Right atrium auricular region (tissue), 2 donors: ENCODE measurements at regions not wholly inside any gene's neighbourhood (a gene's known extent, or its start where the extent isn't known, plus 50 kb on each side); places are given as distances from the start of the nearest gene placed in this dataset.

Source experiments
- DNase-seq: peaks from one replicate; pipeline ENCODE4 v3.0.0-alpha.2; 2019; ENCODE audit warnings: low spot score
- H3K27ac ChIP-seq, 2 donors: fragments of 200-600 bp; sonication (generic); 1 replicate in 1 of 2; 2 replicates in 1 of 2; pipeline ENCODE4 v1.5.1; 2016 to 2019
- H3K27me3 ChIP-seq, 2 donors: fragments of 200-600 bp; sonication (generic); one replicate each; pipeline versions ENCODE4 v1.5.1 to v1.6.0; 2017 to 2019
- H3K36me3 ChIP-seq: fragments of 200-600 bp; sonication (generic); one replicate; pipeline ENCODE4 v1.5.1; 2016
- H3K4me1 ChIP-seq, 2 donors: fragments of 200-600 bp; sonication (generic); one replicate each; pipeline versions ENCODE4 v1.5.1 to v1.6.0; 2017 to 2019
- H3K4me3 ChIP-seq, 2 donors: fragments of 200-600 bp; sonication (generic); 1 replicate in 1 of 2; 2 replicates in 1 of 2; pipeline ENCODE4 v1.5.1; 2017 to 2019; ENCODE audit warnings: mild to moderate bottlenecking in 1 of 2, moderate library complexity in 1 of 2
- H3K9me3 ChIP-seq, 2 donors: fragments of 200-600 bp; sonication (generic); one replicate each; pipeline ENCODE4 v1.5.1; 2019
- TF ChIP-seq, protein P1 (sequence below), 2 donors: fragments of 200-600 bp; sonication (generic); IDR thresholded peaks; one replicate each; pipeline ENCODE4 v1.5.1; 2019; ENCODE audit warnings: antibody characterized with exemption in 2 of 2

GRCh38 chr3:151935446-151935845 lies 62.0 kb downstream of the SUCNR1 start:
- TF ChIP-seq, protein P1, sequence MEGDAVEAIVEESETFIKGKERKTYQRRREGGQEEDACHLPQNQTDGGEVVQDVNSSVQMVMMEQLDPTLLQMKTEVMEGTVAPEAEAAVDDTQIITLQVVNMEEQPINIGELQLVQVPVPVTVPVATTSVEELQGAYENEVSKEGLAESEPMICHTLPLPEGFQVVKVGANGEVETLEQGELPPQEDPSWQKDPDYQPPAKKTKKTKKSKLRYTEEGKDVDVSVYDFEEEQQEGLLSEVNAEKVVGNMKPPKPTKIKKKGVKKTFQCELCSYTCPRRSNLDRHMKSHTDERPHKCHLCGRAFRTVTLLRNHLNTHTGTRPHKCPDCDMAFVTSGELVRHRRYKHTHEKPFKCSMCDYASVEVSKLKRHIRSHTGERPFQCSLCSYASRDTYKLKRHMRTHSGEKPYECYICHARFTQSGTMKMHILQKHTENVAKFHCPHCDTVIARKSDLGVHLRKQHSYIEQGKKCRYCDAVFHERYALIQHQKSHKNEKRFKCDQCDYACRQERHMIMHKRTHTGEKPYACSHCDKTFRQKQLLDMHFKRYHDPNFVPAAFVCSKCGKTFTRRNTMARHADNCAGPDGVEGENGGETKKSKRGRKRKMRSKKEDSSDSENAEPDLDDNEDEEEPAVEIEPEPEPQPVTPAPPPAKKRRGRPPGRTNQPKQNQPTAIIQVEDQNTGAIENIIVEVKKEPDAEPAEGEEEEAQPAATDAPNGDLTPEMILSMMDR (IDR thresholded peaks at IDR 0.05): no peak
- Histone ChIP-seq H3K36me3 (no peaks in the 10 kb centered on the region), H3K4me3 (no peak overlapping the region), H3K27ac (no peak overlapping the region), H3K4me1 (no peaks in the 10 kb centered on the region), H3K9me3 (no peaks in the 10 kb centered on the region), H3K27me3 (no peaks in the 10 kb centered on the region)
- no peak for DNase-seq

DNA sequence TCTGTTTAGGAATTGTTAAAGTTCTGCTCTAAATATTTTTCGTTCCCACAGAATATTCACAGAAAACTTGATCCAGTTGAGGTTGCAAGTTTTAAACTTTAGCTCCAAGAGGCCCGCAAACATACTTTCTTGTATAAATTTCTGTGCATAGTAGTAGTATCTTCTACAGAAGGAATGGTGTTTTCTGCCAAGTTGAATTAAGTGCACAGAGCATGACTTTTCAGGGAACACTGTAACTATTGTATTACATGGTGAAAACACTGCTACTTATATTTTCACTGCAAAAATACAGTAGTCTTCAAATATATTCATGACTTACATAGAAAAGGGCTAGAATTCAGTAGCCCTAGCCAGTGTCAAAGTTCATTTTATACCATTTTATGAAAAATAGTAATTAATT lies 67.0 kb downstream of the SUCNR1 start:
- Histone ChIP-seq H3K27ac (no peak overlapping the region), H3K4me3 (no peak overlapping the region), H3K9me3 (no peaks in the 10 kb centered on the region), H3K4me1 (no peaks in the 10 kb centered on the region), H3K36me3 (no peaks in the 10 kb centered on the region), H3K27me3 (no peaks in the 10 kb centered on the region)
- TF ChIP-seq, protein P1 (IDR thresholded peaks at IDR 0.05): no peak
- DNase-seq: no peak

DNA sequence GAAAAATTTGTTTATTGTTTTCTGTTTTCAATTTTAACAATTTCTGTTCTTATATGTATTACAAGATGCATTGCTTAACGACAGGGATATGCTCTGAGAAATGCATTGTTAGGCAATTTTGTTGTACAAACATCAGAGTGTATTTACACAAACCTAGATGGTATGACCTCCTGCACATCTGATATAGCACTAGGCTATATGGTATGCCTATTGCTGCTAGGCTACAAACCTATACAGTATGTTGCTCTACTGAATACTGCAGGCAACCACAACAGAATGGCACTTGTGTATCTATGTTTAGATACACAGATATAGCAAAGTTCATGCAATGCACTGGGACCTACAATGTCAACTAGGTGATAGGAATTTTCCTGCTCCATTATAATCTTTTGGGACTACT lies 70.1 kb downstream of the SUCNR1 start:
- H3K4me1 ChIP-seq: no peaks in the 10 kb centered on the region
- no peaks in the 10 kb centered on the region for H3K9me3 ChIP-seq
- H3K27ac ChIP-seq: no peak overlapping the region
- TF ChIP-seq, protein P1 (IDR thresholded peaks at IDR 0.05): no peak
- no peak for DNase-seq
- no peaks in the 10 kb centered on the region for H3K36me3 ChIP-seq
- no peaks in the 10 kb centered on the region for H3K27me3 ChIP-seq
- H3K4me3 ChIP-seq: no peak overlapping the region

GRCh38 chr3:151944356-151944755 lies 70.9 kb downstream of the SUCNR1 start:
- Histone ChIP-seq H3K9me3 (no peaks in the 10 kb centered on the region), H3K27me3 (no peaks in the 10 kb centered on the region), H3K4me3 (no peak overlapping the region), H3K27ac (no peak overlapping the region), H3K4me1 (no peaks in the 10 kb centered on the region), H3K36me3 (no peaks in the 10 kb centered on the region)
- TF ChIP-seq, protein P1 (IDR thresholded peaks at IDR 0.05): no peak
- DNase-seq: no peak

GRCh38 chr3:151946606-151947005 lies 73.2 kb downstream of the SUCNR1 start:
- Histone ChIP-seq H3K9me3 (no peaks in the 10 kb centered on the region), H3K27me3 (no peaks in the 10 kb centered on the region), H3K4me1 (no peaks in the 10 kb centered on the region), H3K4me3 (no peak overlapping the region), H3K36me3 (no peaks in the 10 kb centered on the region), H3K27ac (no peak overlapping the region)
- no peak for DNase-seq
- TF ChIP-seq, protein P1 (IDR thresholded peaks at IDR 0.05): no peak

- Histone ChIP-seq H3K4me3 (no peak overlapping the region), H3K9me3 (no peaks in the 10 kb centered on the region), H3K27ac (no peak overlapping the region), H3K4me1 (no peaks in the 10 kb centered on the region), H3K36me3 (no peaks in the 10 kb centered on the region), H3K27me3 (no peaks in the 10 kb centered on the region)
- TF ChIP-seq, protein P1 (IDR thresholded peaks at IDR 0.05): no peak
- no peak for DNase-seq
Observed at GRCh38 chr3:151949706-151950105, 76.3 kb downstream of the SUCNR1 start.
